ENCODE measurements at regions not wholly inside any gene's neighbourhood (a gene's known extent, or its start where the extent isn't known, plus 50 kb on each side); places are given as distances from the start of the nearest gene placed in this dataset.

GRCh38 chr2:29990129-29990528 is 68.7 kb upstream of the ALK start:
- TF ChIP-seq CTCF (IDR thresholded peaks at IDR 0.05) (no peak), POLR2A (IDR thresholded peaks at IDR 0.05; ENCODE audit: low read depth) (no peak), EP300 (IDR thresholded peaks at IDR 0.05) (no peak), POLR2AphosphoS5 (IDR thresholded peaks at IDR 0.05) (no peak)

Measured in esophagus muscularis mucosa (tissue), 4 donors.